Activated CD4-positive, alpha-beta T cell treated with anti-CD3 and anti-CD28 coated beads, Interleukin-2, amount 50 U/mL, for 16 hours (primary cell): ENCODE measurements at regions not wholly inside any gene's neighbourhood (a gene's known extent, or its start where the extent isn't known, plus 50 kb on each side); places are given as distances from the start of the nearest gene placed in this dataset.

Experiments used
- DNase-seq: peaks from one replicate; pipeline ENCODE4 v3.0.0-alpha.2; 2020

GRCh38 chr4:100082852-100083251, 107.4 kb downstream of the DDIT4L start:
- DNase-seq, result peak; percentile 32

GRCh38 chr4:100081491-100081890, 108.8 kb downstream of the DDIT4L start:
- no peak for DNase-seq

- DNase-seq, result peak; percentile 12
Observed at GRCh38 chr4:100079264-100079663, 111.0 kb downstream of the DDIT4L start.

GRCh38 chr4:100076753-100077152, 113.5 kb downstream of the DDIT4L start:
- no peak for DNase-seq

- no peak for DNase-seq
Observed at GRCh38 chr4:100075486-100076270, 114.6 kb downstream of the DDIT4L start.

- no peak for DNase-seq
Observed at GRCh38 chr4:100075056-100075455, 115.2 kb downstream of the DDIT4L start.

GRCh38 chr4:100071506-100071905, 118.8 kb downstream of the DDIT4L start:
- no peak for DNase-seq

GRCh38 chr4:100070868-100071267, 119.4 kb downstream of the DDIT4L start:
- DNase-seq, result no peak

GRCh38 chr4:100069207-100069606, 119.1 kb upstream of the H2AZ1 start:
- DNase-seq, result no peak

GRCh38 chr4:100067255-100067654, 117.2 kb upstream of the H2AZ1 start:
- DNase-seq, result no peak

- no peak for DNase-seq
Observed at GRCh38 chr4:100063355-100063754, 113.3 kb upstream of the H2AZ1 start.

- DNase-seq, result no peak
Observed at GRCh38 chr4:100062921-100063320, 112.8 kb upstream of the H2AZ1 start.

GRCh38 chr4:100061835-100062234, 111.8 kb upstream of the H2AZ1 start:
- DNase-seq, result no peak

GRCh38 chr4:100060765-100061416, 110.8 kb upstream of the H2AZ1 start:
- no peak for DNase-seq

GRCh38 chr4:100059467-100059866, 109.4 kb upstream of the H2AZ1 start:
- DNase-seq, result no peak

- DNase-seq, result no peak
Observed at GRCh38 chr4:100056701-100057100, 106.6 kb upstream of the H2AZ1 start.

GRCh38 chr4:100054071-100054470, 104.0 kb upstream of the H2AZ1 start:
- no peak for DNase-seq

GRCh38 chr4:100049872-100050271, 99.8 kb upstream of the H2AZ1 start:
- DNase-seq, result no peak

- DNase-seq, result no peak
Observed at GRCh38 chr4:100042711-100043110, 92.6 kb upstream of the H2AZ1 start.

GRCh38 chr4:100042235-100042634, 92.2 kb upstream of the H2AZ1 start:
- DNase-seq, result no peak

GRCh38 chr4:100041646-100042045, 91.6 kb upstream of the H2AZ1 start:
- no peak for DNase-seq

- DNase-seq, result no peak
Observed at GRCh38 chr4:100034023-100034664, 84.1 kb upstream of the H2AZ1 start.

- no peak for DNase-seq
Observed at GRCh38 chr4:100026066-100026465, 76.0 kb upstream of the H2AZ1 start.

- no peak for DNase-seq
Observed at GRCh38 chr4:100023800-100024199, 73.7 kb upstream of the H2AZ1 start.
